GM12878 (cell line): ENCODE measurements at regions not wholly inside any gene's neighbourhood (a gene's known extent, or its start where the extent isn't known, plus 50 kb on each side); places are given as distances from the start of the nearest gene placed in this dataset.

Experiments used
- ATAC-seq: fragments of 200-7000 bp; cut with Tn5 transposase; 3 replicates; pipeline ENCODE4 v1.9.1; 2020; ENCODE audit warnings: mild to moderate bottlenecking, moderate library complexity
- BruUV-seq: library from RNA; stranded (reverse); fragments of 400-500 nt; replicated peaks from 2 replicates; lab custom pipeline; 2021; lab: Mats Ljungman, UMichigan
- CTCF ChIA-PET: fragments of 300-600 bp; sonication (Branson Sonifier 250); formaldehyde crosslinking; extraction: SDS; loops from one replicate; lab custom pipeline; 2021; ENCODE audit warnings: inconsistent platforms; lab: Yijun Ruan, JAX
- POLR2A ChIA-PET: fragments of 350-600 bp; formaldehyde crosslinking; extraction: SDS; loops from one replicate; lab custom pipeline; 2021; ENCODE audit warnings: inconsistent platforms; lab: Charles Lee
- RAD21 ChIA-PET: fragments of 300-600 bp; sonication (Branson Sonifier 250); formaldehyde crosslinking; loops from one replicate; lab custom pipeline; 2023; ENCODE audit warnings: antibody characterized with exemption; ENCODE audit not compliant: unreplicated experiment; lab: Charles Lee
- SMC1A ChIA-PET: fragments of 300-600 bp; sonication (Branson Sonifier 250); formaldehyde crosslinking; loops from one replicate; lab custom pipeline; 2023; ENCODE audit not compliant: unreplicated experiment, uncharacterized antibody; lab: Charles Lee
- DNase-seq: peaks from one replicate; pipeline ENCODE4 v3.0.0-alpha.2; 2011; ENCODE audit warnings: low read depth, low spot score
- FAIRE-seq: peaks from 3 replicates; lab custom pipeline; 2011; peaks lifted over from hg19 to GRCh38; lab: Jason Lieb, UNC
- H2AFZ ChIP-seq: 2 replicates; pipeline ENCODE4 v1.6.0; 2011; ENCODE audit warnings: low read depth, low read length, control low read depth; ENCODE audit not compliant: control insufficient read depth
- H3K27ac ChIP-seq: 2 replicates; pipeline ENCODE4 v1.5.1; 2011; ENCODE audit warnings: control low read depth; ENCODE audit not compliant: control insufficient read depth, insufficient read depth
- H3K27me3 ChIP-seq, 2 experiments: replicated peaks in 1 of 2; 2 replicates each; pipeline versions ENCODE4 v1.6.0 to v1.6.1; 2011; ENCODE audit warnings: low read length in 1 of 2; ENCODE audit not compliant: control insufficient read depth in 2 of 2, insufficient read depth in 2 of 2
- H3K36me3 ChIP-seq, 2 experiments: 2 replicates each; pipeline ENCODE4 v1.5.1; 2011; ENCODE audit warnings: low read length in 1 of 2; ENCODE audit not compliant: control insufficient read depth in 2 of 2, insufficient read depth in 2 of 2
- H3K4me1 ChIP-seq: 2 replicates; pipeline ENCODE4 v1.6.1; 2011; ENCODE audit warnings: mild to moderate bottlenecking, low read length, moderate library complexity, mixed read lengths; ENCODE audit not compliant: control insufficient read depth, insufficient read depth
- H3K4me2 ChIP-seq: 2 replicates; pipeline ENCODE4 v1.6.0; 2011; ENCODE audit warnings: control low read depth; ENCODE audit not compliant: control insufficient read depth, insufficient read depth
- H3K4me3 ChIP-seq: fragments of 200-600 bp; sonication (generic); 2 replicates; pipeline ENCODE4 v1.5.1; 2016
- H3K79me2 ChIP-seq: 2 replicates; pipeline ENCODE4 v1.6.0; 2011; ENCODE audit warnings: low read length; ENCODE audit not compliant: control insufficient read depth, insufficient read depth
- H3K9ac ChIP-seq: 2 replicates; pipeline ENCODE4 v1.8.0; 2011; ENCODE audit warnings: low read length, control low read depth, mixed read lengths; ENCODE audit not compliant: control insufficient read depth, insufficient read depth
- H3K9me3 ChIP-seq: replicated peaks from 3 replicates; pipeline ENCODE4 v1.5.1; 2011; ENCODE audit warnings: mild to moderate bottlenecking, low read length; ENCODE audit not compliant: control insufficient read depth, insufficient read depth
- H4K20me1 ChIP-seq: 2 replicates; pipeline ENCODE4 v1.6.0; 2011; ENCODE audit not compliant: control insufficient read depth, insufficient read depth
- CHD2 ChIP-seq: IDR thresholded peaks from 2 replicates; pipeline ENCODE4 v1.6.1; 2011; ENCODE audit warnings: low read depth, low read length, improper control_type of control experiment, borderline replicate concordance
- CHD4 ChIP-seq: fragments of 200-600 bp; sonication (generic); IDR thresholded peaks from 2 replicates; pipeline ENCODE4 v1.6.1; 2016; ENCODE audit warnings: mild to moderate bottlenecking
- IRF4 ChIP-seq: IDR thresholded peaks from 2 replicates; pipeline ENCODE4 v1.6.1; 2011; ENCODE audit warnings: low read depth, low read length
- NFYB ChIP-seq: IDR thresholded peaks from 2 replicates; pipeline ENCODE4 v1.6.1; 2011; ENCODE audit warnings: low read depth, mild to moderate bottlenecking, low read length, improper control_type of control experiment, moderate library complexity; ENCODE audit not compliant: insufficient read depth
- POLR2AphosphoS2 ChIP-seq: IDR thresholded peaks from 2 replicates; pipeline ENCODE4 v1.6.1; 2011; ENCODE audit warnings: low read depth, mild to moderate bottlenecking, low read length, improper control_type of control experiment, moderate library complexity
- SMARCA5 ChIP-seq: fragments of 450-650 bp; IDR thresholded peaks from 2 replicates; pipeline ENCODE4 v1.6.1; 2017; ENCODE audit warnings: mild to moderate bottlenecking
- SUZ12 ChIP-seq: fragments of 200-600 bp; sonication (generic); IDR thresholded peaks from one replicate; pipeline ENCODE4 v1.6.1; 2018; ENCODE audit warnings: antibody characterized with exemption, mild to moderate bottlenecking; ENCODE audit not compliant: unreplicated experiment
- WRNIP1 ChIP-seq: IDR thresholded peaks from 2 replicates; pipeline ENCODE4 v1.6.1; 2011; ENCODE audit warnings: low read depth, low read length, improper control_type of control experiment, borderline replicate concordance
- ZNF622 ChIP-seq: fragments of 450-650 bp; IDR thresholded peaks from 2 replicates; pipeline ENCODE4 v1.6.1; 2017; ENCODE audit warnings: mild to moderate bottlenecking, inconsistent platforms
- WGBS: methylation state at CpG from one replicate; pipeline ENCODE4 v1.1.6; 2016; ENCODE audit warnings: low lambda C conversion rate; ENCODE audit not compliant: insufficient replicate concordance, insufficient coverage; ENCODE audit errors: missing lambda C conversion rate; 5-methylcytosine and 5-hydroxymethylcytosine counted together
- in situ Hi-C: fragments of 300-500 bp; cut with MboI; formaldehyde crosslinking; loops from 9 replicates; pipeline ENCODE4 v1.14.3; 2018; ENCODE audit warnings: mixed read lengths
- intact Hi-C: fragments of 100-400 bp; cut with micrococcal nuclease; formaldehyde crosslinking; loops from one replicate; pipeline ENCODE4 v1.14.2; 2022; ENCODE audit not compliant: unreplicated experiment

GRCh38 chr4:79258614-79259176 lies 67.2 kb downstream of the NAA11 start:
- Histone ChIP-seq H3K4me1 (no peaks in the 10 kb centered on the region), H3K36me3 (no peaks in the 10 kb centered on the region), H3K27ac (no peak overlapping the region), H3K4me2 (no peak overlapping the region), H3K9me3 (no peaks in the 10 kb centered on the region), H3K9ac (no peak overlapping the region), H3K27me3 (no peaks in the 10 kb centered on the region), H3K79me2 (no peaks in the 10 kb centered on the region), H3K4me3 (no peak overlapping the region), H2AFZ (no peak overlapping the region), H4K20me1 (no peaks in the 10 kb centered on the region)
- ChIA-PET CTCF (interaction anchor here (1.3 to 1.5 kb wide), 2 partner anchors 140 to 217 kb away, joined by 3 to 4 read pairs; no protein-coding TSS in a partner anchor), SMC1A (interaction anchor here (0.9 to 1.6 kb wide), 3 partner anchors 18 to 33 kb away, joined by 3 to 5 read pairs (median 3); no protein-coding TSS in a partner anchor), POLR2A (no interaction called here), RAD21 (interaction anchor here (0.7 kb wide), 1 partner anchor 32 kb away, joined by 3 read pairs; no protein-coding TSS in a partner anchor)
- intact Hi-C loops (no loop called here), in situ Hi-C loops (no loop called here)
- TF ChIP-seq WRNIP1 (no peak), CHD4 (no peak), NFYB (no peak), SMARCA5 (no peak), ZNF622 (no peak), CHD2 (no peak), IRF4 (no peak), POLR2AphosphoS2 (no peak), SUZ12 (no peak)
- ATAC-seq = no peak
- WGBS = 29% methylated on average over 2 of the region's 2 CpGs
- no TSS peak for BruUV-seq
- DNase-seq = no peak
- FAIRE-seq = no peak
